HepG2 (cell line): ENCODE measurements at regions not wholly inside any gene's neighbourhood (a gene's known extent, or its start where the extent isn't known, plus 50 kb on each side); places are given as distances from the start of the nearest gene placed in this dataset.

Source experiments
- ADNP ChIP-seq: sonication (generic); formaldehyde crosslinking; IDR thresholded peaks from 2 replicates; pipeline ENCODE4 v1.4.0; 2020; ENCODE audit warnings: missing genetic modification reagents
- ATF1 ChIP-seq: IDR thresholded peaks from 2 replicates; pipeline ENCODE4 v1.6.1; 2016; ENCODE audit warnings: mild to moderate bottlenecking, control low read depth
- ATF4 ChIP-seq, 2 experiments: fragments of 450-650 bp in 1 of 2; sonication (generic) in 1 of 2; formaldehyde crosslinking; IDR thresholded peaks; 2 replicates each; pipeline versions ENCODE4 v1.5.0 to v1.8.0; 2020 to 2022; ENCODE audit warnings: mild to moderate bottlenecking in 1 of 2, missing genetic modification reagents in 1 of 2
- ATF7 ChIP-seq, 2 experiments: fragments of 450-650 bp in 1 of 2; sonication (generic) in 1 of 2; formaldehyde crosslinking in 1 of 2; IDR thresholded peaks; 2 replicates each; pipeline versions ENCODE4 v1.4.0 to v1.6.1; 2016 to 2020; ENCODE audit warnings: antibody characterized with exemption in 1 of 2, mild to moderate bottlenecking in 1 of 2, missing genetic modification reagents in 1 of 2
- E2F2 ChIP-seq: sonication (generic); formaldehyde crosslinking; IDR thresholded peaks from 2 replicates; pipeline ENCODE4 v1.4.0; 2020; ENCODE audit warnings: missing genetic modification reagents, borderline replicate concordance
- FOXP4 ChIP-seq: sonication (generic); formaldehyde crosslinking; IDR thresholded peaks from 2 replicates; pipeline ENCODE4 v1.4.0; 2020; ENCODE audit warnings: missing genetic modification reagents
- HBP1 ChIP-seq: IDR thresholded peaks from 2 replicates; pipeline ENCODE4 v1.6.1; 2016; ENCODE audit warnings: low read depth, control low read depth
- IRF9 ChIP-seq: sonication (generic); formaldehyde crosslinking; IDR thresholded peaks from 2 replicates; pipeline ENCODE4 v1.8.0; 2022; ENCODE audit warnings: missing genetic modification reagents, mild to moderate bottlenecking, borderline replicate concordance
- JUN ChIP-seq: sonication (generic); formaldehyde crosslinking; IDR thresholded peaks from 2 replicates; pipeline ENCODE4 v1.4.0; 2020; ENCODE audit warnings: mild to moderate bottlenecking, missing genetic modification reagents
- MAFF ChIP-seq: IDR thresholded peaks from 2 replicates; pipeline ENCODE4 v1.6.1; 2011; ENCODE audit warnings: low read depth, low read length, improper control_type of control experiment
- MEIS1 ChIP-seq: sonication (generic); formaldehyde crosslinking; IDR thresholded peaks from 2 replicates; pipeline ENCODE4 v1.9.0; 2021; ENCODE audit warnings: mild to moderate bottlenecking, missing genetic modification reagents, moderate library complexity, borderline replicate concordance
- PHF5A ChIP-seq: IDR thresholded peaks from one replicate; pipeline ENCODE4 v1.6.1; 2018; ENCODE audit warnings: low read depth, missing genetic modification reagents; ENCODE audit not compliant: unreplicated experiment
- REPIN1 ChIP-seq: sonication (generic); formaldehyde crosslinking; IDR thresholded peaks from 2 replicates; pipeline ENCODE4 v1.8.0; 2022; ENCODE audit warnings: missing genetic modification reagents, low read depth, mild to moderate bottlenecking, borderline replicate concordance
- RFX5 ChIP-seq: IDR thresholded peaks from 2 replicates; pipeline ENCODE4 v1.6.1; 2011; ENCODE audit warnings: low read depth, low read length, improper control_type of control experiment
- SOX6 ChIP-seq, 2 experiments: fragments of 450-650 bp in 1 of 2; sonication (generic) in 1 of 2; formaldehyde crosslinking in 1 of 2; IDR thresholded peaks; 2 replicates each; pipeline versions ENCODE4 v1.4.0 to v1.6.1; 2017 to 2020; ENCODE audit warnings: antibody characterized with exemption in 1 of 2, mild to moderate bottlenecking in 1 of 2, missing genetic modification reagents in 1 of 2
- TARDBP ChIP-seq: sonication (generic); formaldehyde crosslinking; IDR thresholded peaks from 2 replicates; pipeline ENCODE4 v1.8.0; 2022; ENCODE audit warnings: mild to moderate bottlenecking, missing genetic modification reagents
- ZFP90 ChIP-seq: sonication (generic); formaldehyde crosslinking; IDR thresholded peaks from 2 replicates; pipeline ENCODE4 v1.8.0; 2022; ENCODE audit warnings: missing genetic modification reagents, mild to moderate bottlenecking, inconsistent platforms, borderline replicate concordance
- ZNF10 ChIP-seq: sonication (generic); formaldehyde crosslinking; IDR thresholded peaks from 2 replicates; pipeline ENCODE4 v1.4.0; 2020; ENCODE audit warnings: mild to moderate bottlenecking, low read depth, missing genetic modification reagents, borderline replicate concordance
- ZNF24 ChIP-seq: fragments of 450-650 bp; IDR thresholded peaks from 2 replicates; pipeline ENCODE4 v1.6.1; 2017; ENCODE audit warnings: antibody characterized with exemption, mild to moderate bottlenecking
- ZNF572 ChIP-seq: sonication (generic); formaldehyde crosslinking; IDR thresholded peaks from 2 replicates; pipeline ENCODE4 v1.5.1; 2020; ENCODE audit warnings: mild to moderate bottlenecking, missing genetic modification reagents
- ZNF576 ChIP-seq: sonication (generic); formaldehyde crosslinking; IDR thresholded peaks from 2 replicates; pipeline ENCODE4 v1.4.0; 2020; ENCODE audit warnings: mild to moderate bottlenecking, missing genetic modification reagents
- ZNF841 ChIP-seq: sonication (generic); formaldehyde crosslinking; IDR thresholded peaks from 2 replicates; pipeline ENCODE4 v1.8.1; 2023; ENCODE audit warnings: missing genetic modification reagents, borderline replicate concordance
- ZSCAN22 ChIP-seq: sonication (generic); formaldehyde crosslinking; IDR thresholded peaks from 2 replicates; pipeline ENCODE4 v1.4.0; 2020; ENCODE audit warnings: mild to moderate bottlenecking, missing genetic modification reagents

- no peak for TF ChIP-seq ATF7 (IDR thresholded peaks at IDR 0.05)
- no peak for TF ChIP-seq ATF7 (CRISPR knock-in tag; IDR thresholded peaks at IDR 0.05)
- TF ChIP-seq RFX5 = no peak
- no peak for TF ChIP-seq TARDBP (CRISPR knock-in tag)
- TF ChIP-seq ZFP90 (CRISPR knock-in tag) = no peak
- TF ChIP-seq IRF9 (CRISPR knock-in tag) = no peak
- TF ChIP-seq PHF5A (CRISPR knock-in tag) = no peak
- TF ChIP-seq ZNF24 = no peak
- no peak for TF ChIP-seq MEIS1
- no peak for TF ChIP-seq ZSCAN22
- no peak for TF ChIP-seq ATF4 (CRISPR knock-in tag; IDR thresholded peaks at IDR 0.05)
- TF ChIP-seq SOX6 (IDR thresholded peaks at IDR 0.05) = no peak
- TF ChIP-seq SOX6 (CRISPR knock-in tag; IDR thresholded peaks at IDR 0.05) = no peak
- no peak for TF ChIP-seq ATF1 (CRISPR knock-in tag)
- TF ChIP-seq ZNF841 (CRISPR knock-in tag) = no peak
- TF ChIP-seq ZNF10 (CRISPR knock-in tag) = no peak
- no peak for TF ChIP-seq ZNF572
- TF ChIP-seq ZNF576 (CRISPR knock-in tag) = no peak
- no peak for TF ChIP-seq E2F2 (CRISPR knock-in tag)
- no peak for TF ChIP-seq FOXP4 (CRISPR knock-in tag)
- TF ChIP-seq MAFF = no peak
- TF ChIP-seq HBP1 (CRISPR knock-in tag) = no peak
- TF ChIP-seq ADNP (CRISPR knock-in tag) = no peak
- no peak for TF ChIP-seq JUN (CRISPR knock-in tag)
- no peak for TF ChIP-seq REPIN1 (CRISPR knock-in tag)
Observed at GRCh38 chr2:47272905-47273758, 96.0 kb upstream of the EPCAM start (continued).
